GM06990 (cell line): ENCODE measurements at regions not wholly inside any gene's neighbourhood (a gene's known extent, or its start where the extent isn't known, plus 50 kb on each side); places are given as distances from the start of the nearest gene placed in this dataset.

Source experiments
- DNase-seq: peaks from one replicate; pipeline ENCODE4 v3.0.0-alpha.2; 2011; ENCODE audit not compliant: insufficient read length; ENCODE audit errors: extremely low read depth
- H3K27me3 ChIP-seq: replicated peaks from 2 replicates; pipeline ENCODE4 v1.6.0; 2011; ENCODE audit warnings: low read length; ENCODE audit not compliant: control insufficient read depth, insufficient read depth
- H3K36me3 ChIP-seq: 2 replicates; pipeline ENCODE4 v1.5.1; 2011; ENCODE audit warnings: low read length; ENCODE audit not compliant: control insufficient read depth, insufficient read depth
- H3K4me3 ChIP-seq: replicated peaks from 2 replicates; pipeline ENCODE4 v1.5.1; 2011; ENCODE audit warnings: low read depth, mild to moderate bottlenecking, control low read depth, low read length
- CTCF ChIP-seq: IDR thresholded peaks from 2 replicates; pipeline ENCODE4 v1.5.1; 2011; ENCODE audit warnings: low read length, control low read depth, mild to moderate bottlenecking, inconsistent platforms; ENCODE audit not compliant: insufficient read depth, poor library complexity, severe bottlenecking

- no peak overlapping the region for H3K4me3 ChIP-seq
- no peaks in the 10 kb centered on the region for H3K36me3 ChIP-seq
- no peaks in the 10 kb centered on the region for H3K27me3 ChIP-seq
- no peak for TF ChIP-seq CTCF
- DNase-seq = no peak
Observed at GRCh38 chr10:10292501-10292900, 725.2 kb upstream of the CELF2 start.

GRCh38 chr10:10293041-10293440 is 724.6 kb upstream of the CELF2 start:
- Histone ChIP-seq H3K36me3 (no peaks in the 10 kb centered on the region), H3K27me3 (no peaks in the 10 kb centered on the region), H3K4me3 (no peak overlapping the region)
- no peak for TF ChIP-seq CTCF
- no peak for DNase-seq

- Histone ChIP-seq H3K27me3 (no peaks in the 10 kb centered on the region), H3K36me3 (no peaks in the 10 kb centered on the region), H3K4me3 (no peak overlapping the region)
- TF ChIP-seq CTCF = no peak
- DNase-seq = no peak
Observed at GRCh38 chr10:10293481-10293951, 724.2 kb upstream of the CELF2 start.

- Histone ChIP-seq H3K4me3 (no peak overlapping the region), H3K27me3 (no peaks in the 10 kb centered on the region), H3K36me3 (no peaks in the 10 kb centered on the region)
- TF ChIP-seq CTCF = no peak
- DNase-seq = no peak
Observed at GRCh38 chr10:10294184-10294880, 723.3 kb upstream of the CELF2 start.

GRCh38 chr10:10294881-10295529 is 722.7 kb upstream of the CELF2 start:
- no peak for DNase-seq
- no peaks in the 10 kb centered on the region for H3K36me3 ChIP-seq
- TF ChIP-seq CTCF = no peak
- no peaks in the 10 kb centered on the region for H3K27me3 ChIP-seq
- no peak overlapping the region for H3K4me3 ChIP-seq
